ENCODE measurements at regions not wholly inside any gene's neighbourhood (a gene's known extent, or its start where the extent isn't known, plus 50 kb on each side); places are given as distances from the start of the nearest gene placed in this dataset.

GRCh38 chr2:18238209-18238608 is 322.2 kb downstream of the RDH14 start:
- WGBS, 2 experiments (ENCODE audit: insufficient coverage in 2 of 2), result 87 to 90% methylated on average over 3 to 5 of the region's 5 CpGs
- Histone ChIP-seq H3K36me3 (ENCODE audit: control insufficient read depth, insufficient read depth, low read length) (no peaks in the 10 kb centered on the region), H3K4me1 (ENCODE audit: control insufficient read depth, insufficient read depth, low read length, poor library complexity, severe bottlenecking) (peaks cover 10% of the 10 kb centered on the region), H3K9me3 (ENCODE audit: control insufficient read depth, low read length) (no peaks in the 10 kb centered on the region), H3K27ac (ENCODE audit: low read depth, low read length, severe bottlenecking) (no peak overlapping the region), H3K4me3 (ENCODE audit: extremely low read depth, insufficient read depth, low read length, poor library complexity, severe bottlenecking) (no peak overlapping the region)

DNA sequence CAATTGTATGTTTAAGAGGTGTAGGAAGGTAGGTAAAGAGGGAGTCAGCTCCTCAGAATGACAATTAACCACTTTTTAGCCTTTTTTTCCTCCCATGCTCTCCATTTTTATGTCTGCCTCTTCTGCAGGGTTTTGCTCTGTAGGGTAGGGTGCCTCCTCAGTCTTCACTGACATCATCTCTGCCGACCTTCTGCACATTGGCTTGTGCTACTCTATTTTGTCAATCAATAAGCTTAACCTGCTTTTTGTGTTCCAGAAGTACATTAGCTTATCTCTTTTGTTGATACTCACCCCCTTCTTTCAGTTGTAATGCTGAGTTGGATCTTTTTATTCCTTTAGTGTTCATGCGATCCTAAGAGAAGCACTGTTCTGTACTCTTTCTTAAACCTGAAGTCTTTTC is 323.2 kb downstream of the RDH14 start:
- no peaks in the 10 kb centered on the region for H3K9me3 ChIP-seq (ENCODE audit: control insufficient read depth, low read length)
- H3K4me1 ChIP-seq (ENCODE audit: control insufficient read depth, insufficient read depth, low read length, poor library complexity, severe bottlenecking), result peaks cover 17% of the 10 kb centered on the region
- WGBS, 2 experiments (ENCODE audit: insufficient coverage in 2 of 2), result 80% methylated on average over 1 of the region's 2 CpGs; no CpG with 5 or more reads in 1 of the 2 experiments
- H3K4me3 ChIP-seq (ENCODE audit: extremely low read depth, insufficient read depth, low read length, poor library complexity, severe bottlenecking), result no peak overlapping the region
- no peak overlapping the region for H3K27ac ChIP-seq (ENCODE audit: low read depth, low read length, severe bottlenecking)
- no peaks in the 10 kb centered on the region for H3K36me3 ChIP-seq (ENCODE audit: control insufficient read depth, insufficient read depth, low read length)

GRCh38 chr2:18232731-18233438 is 327.6 kb downstream of the RDH14 start:
- 69 to 92% methylated on average over 2 to 3 of the region's 3 CpGs for WGBS, 2 experiments (ENCODE audit: insufficient coverage in 2 of 2)
- H3K27ac ChIP-seq (ENCODE audit: low read depth, low read length, severe bottlenecking), result peak overlapping the region; percentile 11
- H3K9me3 ChIP-seq (ENCODE audit: control insufficient read depth, low read length), result no peaks in the 10 kb centered on the region
- H3K4me3 ChIP-seq (ENCODE audit: extremely low read depth, insufficient read depth, low read length, poor library complexity, severe bottlenecking), result no peak overlapping the region
- peaks cover 19% of the 10 kb centered on the region for H3K4me1 ChIP-seq (ENCODE audit: control insufficient read depth, insufficient read depth, low read length, poor library complexity, severe bottlenecking)
- H3K36me3 ChIP-seq (ENCODE audit: control insufficient read depth, insufficient read depth, low read length), result no peaks in the 10 kb centered on the region

GRCh38 chr2:18230668-18231067 is 329.8 kb downstream of the RDH14 start:
- H3K36me3 ChIP-seq (ENCODE audit: control insufficient read depth, insufficient read depth, low read length), result no peaks in the 10 kb centered on the region
- no peak overlapping the region for H3K4me3 ChIP-seq (ENCODE audit: extremely low read depth, insufficient read depth, low read length, poor library complexity, severe bottlenecking)
- peaks cover 19% of the 10 kb centered on the region for H3K4me1 ChIP-seq (ENCODE audit: control insufficient read depth, insufficient read depth, low read length, poor library complexity, severe bottlenecking)
- H3K27ac ChIP-seq (ENCODE audit: low read depth, low read length, severe bottlenecking), result no peak overlapping the region
- no peaks in the 10 kb centered on the region for H3K9me3 ChIP-seq (ENCODE audit: control insufficient read depth, low read length)
- WGBS, 2 experiments (ENCODE audit: insufficient coverage in 2 of 2), result 100% methylated on average over 1 of the region's 1 CpG; no CpG with 5 or more reads in 1 of the 2 experiments

DNA sequence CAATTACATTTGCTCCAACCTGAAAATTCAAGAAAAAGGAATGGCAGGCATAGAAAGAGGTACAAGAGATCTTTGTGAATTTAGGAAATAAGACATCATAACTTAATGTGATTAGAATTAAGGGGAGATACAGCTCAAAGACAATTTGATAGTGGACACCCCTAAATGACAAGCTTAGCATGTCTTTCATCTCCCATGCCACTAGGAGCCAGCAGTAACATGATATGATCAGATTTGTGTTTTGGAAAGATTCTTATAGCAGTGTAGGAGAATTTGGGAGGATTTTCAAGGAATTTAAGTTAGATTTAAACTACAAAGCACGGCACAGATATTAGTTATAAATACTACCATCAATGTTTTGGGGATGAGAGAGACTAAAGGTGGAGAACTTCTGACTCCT is 340.8 kb downstream of the RDH14 start:
- H3K27ac ChIP-seq (ENCODE audit: low read depth, low read length, severe bottlenecking), result no peak overlapping the region
- no peak overlapping the region for H3K4me3 ChIP-seq (ENCODE audit: extremely low read depth, insufficient read depth, low read length, poor library complexity, severe bottlenecking)
- H3K36me3 ChIP-seq (ENCODE audit: control insufficient read depth, insufficient read depth, low read length), result no peaks in the 10 kb centered on the region
- no peaks in the 10 kb centered on the region for H3K9me3 ChIP-seq (ENCODE audit: control insufficient read depth, low read length)
- no peaks in the 10 kb centered on the region for H3K4me1 ChIP-seq (ENCODE audit: control insufficient read depth, insufficient read depth, low read length, poor library complexity, severe bottlenecking)
- WGBS, 2 experiments (ENCODE audit: insufficient coverage in 2 of 2), result no CpG with 5 or more reads among the region's 1 CpG

GRCh38 chr2:18218160-18218933 is 339.9 kb downstream of the KCNS3 start:
- Histone ChIP-seq H3K4me1 (ENCODE audit: control insufficient read depth, insufficient read depth, low read length, poor library complexity, severe bottlenecking) (no peaks in the 10 kb centered on the region), H3K36me3 (ENCODE audit: control insufficient read depth, insufficient read depth, low read length) (no peaks in the 10 kb centered on the region), H3K9me3 (ENCODE audit: control insufficient read depth, low read length) (no peaks in the 10 kb centered on the region), H3K4me3 (ENCODE audit: extremely low read depth, insufficient read depth, low read length, poor library complexity, severe bottlenecking) (no peak overlapping the region), H3K27ac (ENCODE audit: low read depth, low read length, severe bottlenecking) (no peak overlapping the region)
- 90 to 97% methylated on average over 2 to 4 of the region's 7 CpGs for WGBS, 2 experiments (ENCODE audit: insufficient coverage in 2 of 2)

DNA sequence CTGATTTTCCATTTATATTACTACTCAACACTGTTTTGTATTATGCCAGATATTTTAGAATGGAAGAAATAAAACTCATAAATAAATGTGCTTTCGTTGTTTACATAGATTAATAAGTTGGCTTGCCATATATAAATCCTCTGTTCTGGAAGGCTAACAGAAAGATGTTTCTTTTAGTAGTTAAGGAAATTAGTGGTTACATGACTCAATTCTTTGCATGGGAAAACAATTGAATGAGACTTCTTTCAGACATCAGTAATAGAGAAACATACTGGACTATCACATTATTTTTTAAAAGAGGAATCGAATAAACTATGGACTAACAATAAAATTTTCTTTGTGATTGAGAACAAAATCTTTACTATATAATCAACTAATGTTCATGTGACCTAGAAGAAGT is 336.5 kb downstream of the KCNS3 start:
- WGBS, 2 experiments (ENCODE audit: insufficient coverage in 2 of 2), result no CpG with 5 or more reads among the region's 2 CpGs

DNA sequence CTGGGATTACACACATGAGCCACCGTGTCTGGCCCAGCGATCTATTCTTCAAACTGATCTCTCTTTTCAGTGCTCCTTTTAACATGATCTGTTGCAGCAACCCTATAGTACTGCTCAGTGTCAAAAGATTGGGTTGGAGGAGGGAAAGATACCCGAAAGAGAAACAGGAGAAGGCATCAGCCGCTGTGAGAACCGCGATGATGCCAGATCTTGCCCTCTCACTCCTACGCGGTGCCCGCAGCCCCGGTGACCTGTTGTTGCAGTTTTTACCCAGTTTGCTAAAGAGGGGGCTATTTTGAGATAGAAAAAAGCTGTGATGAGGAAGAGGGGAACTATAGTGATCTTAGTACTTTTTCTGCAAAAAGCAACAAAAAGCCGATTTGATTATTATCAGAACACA is 335.5 kb downstream of the KCNS3 start:
- no peak overlapping the region for H3K27ac ChIP-seq (ENCODE audit: low read depth, low read length, severe bottlenecking)
- 92 to 95% methylated on average over 7 to 10 of the region's 11 CpGs for WGBS, 2 experiments (ENCODE audit: insufficient coverage in 2 of 2)

More for the DNA sequence above, 336.5 kb downstream of the KCNS3 start:
- Histone ChIP-seq H3K4me1 (ENCODE audit: control insufficient read depth, insufficient read depth, low read length, poor library complexity, severe bottlenecking) (no peaks in the 10 kb centered on the region), H3K27ac (ENCODE audit: low read depth, low read length, severe bottlenecking) (no peak overlapping the region), H3K36me3 (ENCODE audit: control insufficient read depth, insufficient read depth, low read length) (no peaks in the 10 kb centered on the region), H3K4me3 (ENCODE audit: extremely low read depth, insufficient read depth, low read length, poor library complexity, severe bottlenecking) (no peak overlapping the region), H3K9me3 (ENCODE audit: control insufficient read depth, low read length) (no peaks in the 10 kb centered on the region)

GRCh38 chr2:18209934-18210639 is 331.6 kb downstream of the KCNS3 start:
- WGBS, 2 experiments (ENCODE audit: insufficient coverage in 2 of 2), result 85 to 86% methylated on average over 2 to 4 of the region's 4 CpGs
- H3K27ac ChIP-seq (ENCODE audit: low read depth, low read length, severe bottlenecking), result no peak overlapping the region
- H3K4me1 ChIP-seq (ENCODE audit: control insufficient read depth, insufficient read depth, low read length, poor library complexity, severe bottlenecking), result no peaks in the 10 kb centered on the region
- no peaks in the 10 kb centered on the region for H3K9me3 ChIP-seq (ENCODE audit: control insufficient read depth, low read length)
- no peak overlapping the region for H3K4me3 ChIP-seq (ENCODE audit: extremely low read depth, insufficient read depth, low read length, poor library complexity, severe bottlenecking)
- H3K36me3 ChIP-seq (ENCODE audit: control insufficient read depth, insufficient read depth, low read length), result no peaks in the 10 kb centered on the region

More for the DNA sequence above, 335.5 kb downstream of the KCNS3 start:
- Histone ChIP-seq H3K9me3 (ENCODE audit: control insufficient read depth, low read length) (no peaks in the 10 kb centered on the region), H3K4me3 (ENCODE audit: extremely low read depth, insufficient read depth, low read length, poor library complexity, severe bottlenecking) (no peak overlapping the region), H3K36me3 (ENCODE audit: control insufficient read depth, insufficient read depth, low read length) (no peaks in the 10 kb centered on the region), H3K4me1 (ENCODE audit: control insufficient read depth, insufficient read depth, low read length, poor library complexity, severe bottlenecking) (no peaks in the 10 kb centered on the region)

DNA sequence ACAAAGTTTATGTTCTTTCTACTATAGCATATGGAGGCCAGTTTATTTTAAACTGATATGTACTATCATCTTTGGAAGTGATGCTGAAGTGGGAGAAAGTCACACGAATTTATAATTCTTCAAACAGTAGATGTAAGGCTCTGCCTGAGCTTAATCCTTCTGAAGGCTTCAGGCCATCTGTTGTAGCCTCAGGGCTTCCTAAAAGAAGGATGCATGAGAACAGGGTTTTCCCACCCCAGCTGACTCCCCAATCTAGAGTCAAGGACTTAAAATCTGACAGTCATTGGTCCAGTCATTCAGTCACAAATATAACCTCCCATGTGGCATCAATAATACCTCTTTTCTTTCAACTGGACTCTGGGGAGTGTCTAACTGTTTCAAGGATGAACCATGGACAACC is 330.5 kb downstream of the KCNS3 start:
- Histone ChIP-seq H3K27ac (ENCODE audit: low read depth, low read length, severe bottlenecking) (no peak overlapping the region), H3K4me1 (ENCODE audit: control insufficient read depth, insufficient read depth, low read length, poor library complexity, severe bottlenecking) (no peaks in the 10 kb centered on the region), H3K4me3 (ENCODE audit: extremely low read depth, insufficient read depth, low read length, poor library complexity, severe bottlenecking) (no peak overlapping the region), H3K9me3 (ENCODE audit: control insufficient read depth, low read length) (no peaks in the 10 kb centered on the region), H3K36me3 (ENCODE audit: control insufficient read depth, insufficient read depth, low read length) (no peaks in the 10 kb centered on the region)
- 100% methylated on average over 1 of the region's 1 CpG; no CpG with 5 or more reads in 1 of the 2 experiments for WGBS, 2 experiments (ENCODE audit: insufficient coverage in 2 of 2)
